ENCODE measurements at regions not wholly inside any gene's neighbourhood (a gene's known extent, or its start where the extent isn't known, plus 50 kb on each side); places are given as distances from the start of the nearest gene placed in this dataset.

DNA sequence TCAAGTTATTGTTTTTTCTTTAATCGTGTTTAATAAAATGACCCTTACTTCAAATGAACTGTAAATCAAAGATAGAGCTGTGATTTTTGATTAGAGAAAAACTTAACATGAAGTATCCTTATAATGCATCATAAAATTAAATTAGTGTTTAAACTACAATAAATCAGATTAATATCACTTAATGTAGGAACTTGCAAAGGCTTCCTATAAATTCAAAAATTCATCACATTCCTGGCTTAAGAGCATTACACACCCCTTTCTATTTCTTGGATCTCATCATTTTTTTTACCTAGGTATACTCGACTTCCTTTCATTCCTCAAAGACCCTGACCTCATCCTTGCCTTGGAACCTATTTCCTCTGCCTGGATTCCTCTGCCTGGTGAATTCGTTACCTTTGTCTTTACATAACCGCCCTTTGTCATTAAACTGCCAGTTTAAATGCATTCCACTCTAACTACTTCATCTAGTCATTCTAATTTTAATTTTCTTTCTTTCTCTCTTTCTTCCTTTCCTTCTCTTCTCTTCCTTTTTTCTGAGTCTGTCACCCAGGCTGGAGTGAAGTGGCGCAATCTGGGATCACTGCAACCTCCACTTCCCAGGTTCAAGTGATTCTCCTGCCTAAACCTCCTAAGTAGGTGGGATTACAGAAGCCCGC lies 1244.5 kb downstream of the OTOL1 start:
- TF ChIP-seq CTCF (IDR thresholded peaks at IDR 0.05; ENCODE audit: control insufficient read depth, insufficient read depth, low read depth, low read length, missing control alignments), result no peak
- H3K4me3 ChIP-seq (ENCODE audit: control insufficient read depth, low read depth, low read length), result no peak overlapping the region
- no peak for DNase-seq (ENCODE audit: low read depth)

DNA sequence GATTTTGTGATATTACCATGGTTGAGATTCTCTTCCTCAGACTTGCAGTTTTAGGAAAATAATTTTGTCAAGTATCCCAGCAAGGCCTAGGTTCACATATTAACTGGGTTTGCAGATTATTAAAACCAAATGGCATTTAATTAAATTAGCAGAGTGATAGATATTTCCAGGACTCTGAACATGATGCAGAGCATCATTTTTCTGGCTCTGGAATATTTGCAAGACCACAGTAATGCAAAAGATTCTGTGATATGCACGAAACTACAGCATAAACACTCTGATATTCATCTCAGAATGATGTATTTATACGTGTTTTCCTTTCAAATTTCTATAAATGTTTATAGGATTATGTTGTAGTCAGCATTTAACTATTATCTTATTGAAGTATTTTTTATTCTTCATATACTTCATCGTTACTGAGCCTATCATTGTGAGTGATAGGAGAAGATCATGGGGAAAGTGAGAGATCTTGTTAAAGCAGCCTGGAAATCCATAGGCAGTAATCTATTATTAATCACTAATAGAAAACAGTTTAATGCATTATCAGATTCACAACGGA lies 1245.6 kb downstream of the OTOL1 start:
- TF ChIP-seq CTCF (IDR thresholded peaks at IDR 0.05; ENCODE audit: control insufficient read depth, insufficient read depth, low read depth, low read length, missing control alignments), result no peak
- peak; percentile 11 for DNase-seq (ENCODE audit: low read depth)
- H3K4me3 ChIP-seq (ENCODE audit: control insufficient read depth, low read depth, low read length), result no peak overlapping the region

- no peak overlapping the region for H3K4me3 ChIP-seq (ENCODE audit: control insufficient read depth, low read depth, low read length)
- no peak for DNase-seq (ENCODE audit: low read depth)
- no peak for TF ChIP-seq CTCF (IDR thresholded peaks at IDR 0.05; ENCODE audit: control insufficient read depth, insufficient read depth, low read depth, low read length, missing control alignments)
Measured at GRCh38 chr3:162743091-162743490, 1246.5 kb downstream of the OTOL1 start.

DNA sequence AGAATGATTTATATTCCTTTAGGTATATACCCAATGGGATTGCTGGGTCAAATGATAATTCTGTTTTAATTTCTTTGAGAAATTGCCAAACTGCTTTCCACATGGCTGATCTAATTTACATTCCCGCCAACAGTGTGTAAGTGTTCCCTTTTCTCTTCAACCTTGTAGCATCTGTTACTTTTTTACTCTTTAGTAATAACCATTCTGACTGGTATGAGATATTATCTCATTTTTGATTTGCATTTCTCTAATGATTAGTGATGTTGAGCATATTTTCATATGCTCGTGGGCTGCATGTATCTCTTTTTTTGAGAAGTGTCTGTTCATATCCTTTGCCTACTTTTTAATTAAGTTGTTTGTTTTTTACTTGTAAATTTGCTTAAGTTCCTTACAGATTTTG lies 1264.2 kb downstream of the OTOL1 start:
- no peak for DNase-seq (ENCODE audit: low read depth)
- TF ChIP-seq CTCF (IDR thresholded peaks at IDR 0.05; ENCODE audit: control insufficient read depth, insufficient read depth, low read depth, low read length, missing control alignments), result no peak
- H3K4me3 ChIP-seq (ENCODE audit: control insufficient read depth, low read depth, low read length), result no peak overlapping the region

DNA sequence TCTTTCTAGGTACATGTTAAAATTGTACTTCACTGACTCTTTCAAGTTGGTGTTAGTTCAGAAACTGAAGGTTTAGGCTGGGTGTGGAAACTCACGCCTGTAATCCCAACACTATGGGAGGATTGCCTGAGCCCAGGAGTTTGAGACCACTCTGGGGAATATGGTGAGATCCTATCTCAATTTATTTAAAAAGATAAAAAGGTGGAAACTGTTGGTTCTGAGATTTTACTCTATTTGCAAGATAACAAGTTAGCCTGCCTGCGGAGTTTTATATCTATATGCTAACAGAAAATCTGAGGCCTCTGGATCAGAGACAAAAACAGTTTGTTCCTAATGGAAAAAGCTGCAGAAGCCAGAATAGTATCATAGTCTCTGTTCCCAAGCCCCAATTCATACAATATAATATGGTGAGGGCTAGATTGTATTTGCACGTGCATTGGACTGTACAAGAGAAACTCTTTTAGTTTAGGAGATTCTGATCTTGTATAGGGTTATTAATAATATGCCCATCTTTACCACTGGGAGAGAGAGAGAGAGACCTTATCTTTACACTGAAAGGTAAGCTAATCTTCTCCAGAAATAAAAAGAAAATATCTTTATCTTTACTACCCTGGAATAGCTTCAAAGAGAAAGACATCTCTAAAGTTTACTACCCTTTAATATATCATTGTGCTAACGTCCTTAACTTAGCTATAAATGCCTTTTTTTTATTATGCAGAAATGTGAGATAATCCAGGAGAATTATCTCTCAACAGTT lies 1267.6 kb downstream of the OTOL1 start:
- no peak for DNase-seq (ENCODE audit: low read depth)
- no peak overlapping the region for H3K4me3 ChIP-seq (ENCODE audit: control insufficient read depth, low read depth, low read length)
- no peak for TF ChIP-seq CTCF (IDR thresholded peaks at IDR 0.05; ENCODE audit: control insufficient read depth, insufficient read depth, low read depth, low read length, missing control alignments)

- H3K4me3 ChIP-seq (ENCODE audit: control insufficient read depth, low read depth, low read length), result no peak overlapping the region
- TF ChIP-seq CTCF (IDR thresholded peaks at IDR 0.05; ENCODE audit: control insufficient read depth, insufficient read depth, low read depth, low read length, missing control alignments), result no peak
- no peak for DNase-seq (ENCODE audit: low read depth)
Measured at GRCh38 chr3:162764808-162765071, 1268.1 kb downstream of the OTOL1 start.
